WTC11 (cell line): ENCODE measurements at regions not wholly inside any gene's neighbourhood (a gene's known extent, or its start where the extent isn't known, plus 50 kb on each side); places are given as distances from the start of the nearest gene placed in this dataset.

Source experiments
- ATAC-seq: fragments of 200-7000 bp; cut with Tn5 transposase; 2 replicates; pipeline ENCODE4 v1.10.0; 2021; ENCODE audit warnings: mild to moderate bottlenecking, moderate library complexity
- CTCF ChIA-PET: fragments of 300-600 bp; sonication (Branson Sonifier 250); formaldehyde crosslinking; loops from one replicate; lab custom pipeline; 2021; ENCODE audit warnings: antibody characterized with exemption; lab: Charles Lee
- POLR2A ChIA-PET: fragments of 350-600 bp; sonication (Branson Sonifier 250); formaldehyde crosslinking; loops from one replicate; lab custom pipeline; 2021; ENCODE audit warnings: antibody characterized with exemption; lab: Charles Lee
- DNase-seq: peaks from one replicate; pipeline ENCODE4 v3.0.0; 2021; ENCODE audit warnings: low spot score
- H3K27ac Mint-ChIP-seq: 2 replicates; pipeline ENCODE4 v1.8.0; 2021; ENCODE audit warnings: mixed read lengths
- H3K27me3 Mint-ChIP-seq: 2 replicates; pipeline ENCODE4 v1.8.0; 2021; ENCODE audit warnings: low read depth, mild to moderate bottlenecking, moderate library complexity, mixed read lengths
- H3K36me3 Mint-ChIP-seq: 2 replicates; pipeline ENCODE4 v1.8.0; 2021; ENCODE audit warnings: mixed read lengths
- H3K4me1 Mint-ChIP-seq: 2 replicates; pipeline ENCODE4 v1.8.0; 2022; ENCODE audit warnings: mixed read lengths
- H3K4me3 Mint-ChIP-seq: 2 replicates; pipeline ENCODE4 v1.8.0; 2021; ENCODE audit warnings: mild to moderate bottlenecking, moderate library complexity, mixed read lengths
- H3K9me3 Mint-ChIP-seq: 2 replicates; pipeline ENCODE4 v1.8.0; 2021; ENCODE audit warnings: mixed read lengths
- CREB1 ChIP-seq: sonication (generic); formaldehyde crosslinking; IDR thresholded peaks from 2 replicates; pipeline ENCODE4 v1.8.0; 2023; ENCODE audit warnings: mild to moderate bottlenecking, missing genetic modification reagents
- CREM ChIP-seq: sonication (generic); formaldehyde crosslinking; IDR thresholded peaks from 2 replicates; pipeline ENCODE4 v1.8.1; 2022; ENCODE audit warnings: mild to moderate bottlenecking, missing genetic modification reagents, moderate library complexity
- FOXP1 ChIP-seq: sonication (generic); formaldehyde crosslinking; IDR thresholded peaks from 2 replicates; pipeline ENCODE4 v1.8.0; 2022; ENCODE audit warnings: missing genetic modification reagents, mild to moderate bottlenecking, moderate library complexity, borderline replicate concordance
- GRHL2 ChIP-seq: fragments of 250-450 bp; sonication (Bioruptor Pico); IDR thresholded peaks from 2 replicates; pipeline ENCODE4 v1.8.0; 2022; ENCODE audit warnings: mild to moderate bottlenecking, moderate library complexity; ENCODE audit not compliant: insufficient replicate concordance, severe bottlenecking
- GTF2I ChIP-seq: fragments of 250-450 bp; sonication (Bioruptor Pico); conservative IDR thresholded peaks from 2 replicates; pipeline ENCODE4 v1.4.0; 2021; ENCODE audit warnings: mild to moderate bottlenecking
- KAT7 ChIP-seq: sonication (generic); formaldehyde crosslinking; IDR thresholded peaks from 2 replicates; pipeline ENCODE4 v1.8.1; 2023; ENCODE audit warnings: missing genetic modification reagents, mild to moderate bottlenecking, borderline replicate concordance
- NFE2L1 ChIP-seq: sonication (generic); formaldehyde crosslinking; IDR thresholded peaks from 2 replicates; pipeline ENCODE4 v1.8.1; 2023; ENCODE audit warnings: missing genetic modification reagents
- NFYB ChIP-seq: sonication (generic); formaldehyde crosslinking; conservative IDR thresholded peaks from 2 replicates; pipeline ENCODE4 v1.8.0; 2022; ENCODE audit warnings: low read depth, missing genetic modification reagents
- NR1H2 ChIP-seq: sonication (generic); formaldehyde crosslinking; IDR thresholded peaks from 2 replicates; pipeline ENCODE4 v1.9.0; 2021; ENCODE audit warnings: mild to moderate bottlenecking, moderate library complexity, missing genetic modification reagents
- RORB ChIP-seq: fragments of 250-450 bp; sonication (Bioruptor Pico); IDR thresholded peaks from 2 replicates; pipeline ENCODE4 v1.9.0; 2021; ENCODE audit warnings: mild to moderate bottlenecking
- ZNF263 ChIP-seq: sonication (generic); formaldehyde crosslinking; IDR thresholded peaks from 2 replicates; pipeline ENCODE4 v1.8.1; 2022; ENCODE audit warnings: low read depth, mild to moderate bottlenecking, moderate library complexity, missing genetic modification reagents
- TF ChIP-seq, protein P1 (sequence below): fragments of 250-450 bp; sonication (Bioruptor Pico); IDR thresholded peaks from 2 replicates; pipeline ENCODE4 v1.9.0; 2021; ENCODE audit warnings: mild to moderate bottlenecking, borderline replicate concordance
- TF ChIP-seq, protein P2 (sequence below): fragments of 250-450 bp; sonication (Bioruptor Pico); conservative IDR thresholded peaks from 2 replicates; pipeline ENCODE4 v1.9.0; 2021; ENCODE audit warnings: mild to moderate bottlenecking
- TF ChIP-seq, protein P3 (sequence below): sonication (generic); formaldehyde crosslinking; conservative IDR thresholded peaks from 2 replicates; pipeline ENCODE4 v1.8.1; 2023; ENCODE audit warnings: mild to moderate bottlenecking, low read depth, missing genetic modification reagents, moderate library complexity
- TF ChIP-seq, protein P4 (sequence below): sonication (generic); formaldehyde crosslinking; conservative IDR thresholded peaks from 2 replicates; pipeline ENCODE4 v1.8.1; 2022; ENCODE audit warnings: mild to moderate bottlenecking, missing genetic modification reagents
- TF ChIP-seq, protein P5 (sequence below): fragments of 250-450 bp; sonication (Bioruptor Pico); IDR thresholded peaks from 2 replicates; pipeline ENCODE4 v1.9.0; 2021; ENCODE audit warnings: moderate library complexity, mild to moderate bottlenecking, inconsistent platforms, borderline replicate concordance
- TF ChIP-seq, protein P6 (sequence below): sonication (generic); formaldehyde crosslinking; IDR thresholded peaks from 2 replicates; pipeline ENCODE4 v1.8.1; 2022; ENCODE audit warnings: low read depth, mild to moderate bottlenecking, moderate library complexity, missing genetic modification reagents, borderline replicate concordance
- TF ChIP-seq, protein P7 (sequence below): sonication (generic); formaldehyde crosslinking; IDR thresholded peaks from 2 replicates; pipeline ENCODE4 v1.8.0; 2023; ENCODE audit warnings: missing genetic modification reagents, mild to moderate bottlenecking, borderline replicate concordance

DNA sequence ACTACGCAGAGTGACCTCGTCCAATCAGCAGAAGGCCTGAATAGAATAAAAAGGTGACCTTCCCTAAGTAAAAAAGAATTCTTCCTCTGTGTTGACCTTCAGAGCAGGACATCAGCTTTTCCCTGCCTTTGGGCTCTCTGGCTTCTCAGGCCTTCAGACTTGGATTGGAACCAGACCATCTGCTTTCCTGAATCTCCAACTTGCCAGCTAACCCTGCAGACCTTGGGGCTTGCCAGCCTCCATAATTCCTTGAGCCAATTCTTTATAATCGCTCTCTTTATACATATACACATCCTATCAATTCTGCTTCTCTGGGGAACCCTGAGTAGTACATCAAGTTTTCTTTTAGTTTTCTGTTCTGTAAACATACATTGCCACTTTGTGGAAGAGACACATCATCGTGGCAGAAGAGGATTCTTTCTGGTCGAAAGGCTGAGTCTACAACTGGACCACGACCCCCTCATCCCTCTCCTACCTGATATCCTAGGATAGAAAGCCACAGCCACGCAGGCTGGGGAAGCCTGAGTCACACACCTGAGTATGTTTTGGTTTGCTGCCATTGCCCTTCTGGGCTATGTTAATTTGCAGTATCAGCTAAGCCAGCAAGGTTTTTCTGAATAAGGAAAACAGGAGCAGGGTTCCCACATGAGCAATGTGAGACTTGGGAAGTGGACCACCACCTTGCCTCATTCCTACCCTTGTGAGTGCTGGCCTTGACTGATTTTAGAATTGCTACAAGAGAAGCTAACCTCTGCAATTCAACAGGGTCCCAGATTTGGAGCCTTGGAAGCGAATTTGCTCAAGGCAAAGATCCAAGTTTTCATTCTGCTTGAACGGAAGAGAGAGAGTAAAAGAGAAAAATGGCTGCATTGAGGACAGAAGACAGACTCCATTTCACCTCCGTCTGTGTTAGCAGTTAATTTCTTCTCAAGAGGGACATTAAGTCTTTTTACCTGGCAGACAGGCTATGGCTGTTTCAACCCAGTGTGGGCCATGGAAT, 445.2 kb upstream of the FZD8 start (continued):
- TF ChIP-seq, protein P1, sequence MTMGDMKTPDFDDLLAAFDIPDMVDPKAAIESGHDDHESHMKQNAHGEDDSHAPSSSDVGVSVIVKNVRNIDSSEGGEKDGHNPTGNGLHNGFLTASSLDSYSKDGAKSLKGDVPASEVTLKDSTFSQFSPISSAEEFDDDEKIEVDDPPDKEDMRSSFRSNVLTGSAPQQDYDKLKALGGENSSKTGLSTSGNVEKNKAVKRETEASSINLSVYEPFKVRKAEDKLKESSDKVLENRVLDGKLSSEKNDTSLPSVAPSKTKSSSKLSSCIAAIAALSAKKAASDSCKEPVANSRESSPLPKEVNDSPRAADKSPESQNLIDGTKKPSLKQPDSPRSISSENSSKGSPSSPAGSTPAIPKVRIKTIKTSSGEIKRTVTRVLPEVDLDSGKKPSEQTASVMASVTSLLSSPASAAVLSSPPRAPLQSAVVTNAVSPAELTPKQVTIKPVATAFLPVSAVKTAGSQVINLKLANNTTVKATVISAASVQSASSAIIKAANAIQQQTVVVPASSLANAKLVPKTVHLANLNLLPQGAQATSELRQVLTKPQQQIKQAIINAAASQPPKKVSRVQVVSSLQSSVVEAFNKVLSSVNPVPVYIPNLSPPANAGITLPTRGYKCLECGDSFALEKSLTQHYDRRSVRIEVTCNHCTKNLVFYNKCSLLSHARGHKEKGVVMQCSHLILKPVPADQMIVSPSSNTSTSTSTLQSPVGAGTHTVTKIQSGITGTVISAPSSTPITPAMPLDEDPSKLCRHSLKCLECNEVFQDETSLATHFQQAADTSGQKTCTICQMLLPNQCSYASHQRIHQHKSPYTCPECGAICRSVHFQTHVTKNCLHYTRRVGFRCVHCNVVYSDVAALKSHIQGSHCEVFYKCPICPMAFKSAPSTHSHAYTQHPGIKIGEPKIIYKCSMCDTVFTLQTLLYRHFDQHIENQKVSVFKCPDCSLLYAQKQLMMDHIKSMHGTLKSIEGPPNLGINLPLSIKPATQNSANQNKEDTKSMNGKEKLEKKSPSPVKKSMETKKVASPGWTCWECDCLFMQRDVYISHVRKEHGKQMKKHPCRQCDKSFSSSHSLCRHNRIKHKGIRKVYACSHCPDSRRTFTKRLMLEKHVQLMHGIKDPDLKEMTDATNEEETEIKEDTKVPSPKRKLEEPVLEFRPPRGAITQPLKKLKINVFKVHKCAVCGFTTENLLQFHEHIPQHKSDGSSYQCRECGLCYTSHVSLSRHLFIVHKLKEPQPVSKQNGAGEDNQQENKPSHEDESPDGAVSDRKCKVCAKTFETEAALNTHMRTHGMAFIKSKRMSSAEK = no peak
- TF ChIP-seq FOXP1 (no peak), NFE2L1 (CRISPR knock-in tag) (no peak)
- TF ChIP-seq, protein P2, sequence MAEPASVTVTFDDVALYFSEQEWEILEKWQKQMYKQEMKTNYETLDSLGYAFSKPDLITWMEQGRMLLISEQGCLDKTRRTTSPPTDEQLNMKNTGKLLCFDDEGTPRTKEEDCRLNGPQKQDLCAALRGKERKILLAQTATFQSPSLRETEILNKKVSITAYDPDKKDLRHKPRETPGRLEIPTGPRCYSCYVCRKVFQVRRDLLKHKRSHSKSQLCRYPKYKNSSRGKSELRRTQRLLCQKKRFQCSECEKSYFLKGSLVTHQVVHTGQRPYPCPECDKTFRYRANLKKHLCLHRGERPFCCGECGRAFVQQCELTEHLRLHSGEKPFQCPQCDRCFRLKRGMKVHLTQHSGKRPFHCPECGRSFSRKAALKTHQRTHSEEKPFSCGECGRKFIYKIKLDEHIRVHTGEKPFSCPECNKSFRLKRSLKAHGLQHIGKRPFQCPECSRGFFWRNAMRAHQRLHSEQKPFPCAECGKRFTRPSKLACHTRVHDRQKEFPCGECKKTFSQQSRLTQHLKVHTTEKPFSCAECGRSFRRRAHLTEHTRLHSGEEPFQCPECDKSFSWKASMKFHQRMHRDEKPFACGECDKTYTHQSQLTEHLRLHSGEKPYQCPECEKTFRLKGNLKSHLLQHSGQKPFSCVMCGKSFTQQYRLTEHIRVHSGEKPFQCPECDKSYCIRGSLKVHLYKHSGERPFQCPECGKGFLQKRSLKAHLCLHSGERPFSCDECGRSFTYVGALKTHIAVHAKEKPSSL (CRISPR knock-in tag) = no peak
- TF ChIP-seq, all 79 proteins: peak for 0

DNA sequence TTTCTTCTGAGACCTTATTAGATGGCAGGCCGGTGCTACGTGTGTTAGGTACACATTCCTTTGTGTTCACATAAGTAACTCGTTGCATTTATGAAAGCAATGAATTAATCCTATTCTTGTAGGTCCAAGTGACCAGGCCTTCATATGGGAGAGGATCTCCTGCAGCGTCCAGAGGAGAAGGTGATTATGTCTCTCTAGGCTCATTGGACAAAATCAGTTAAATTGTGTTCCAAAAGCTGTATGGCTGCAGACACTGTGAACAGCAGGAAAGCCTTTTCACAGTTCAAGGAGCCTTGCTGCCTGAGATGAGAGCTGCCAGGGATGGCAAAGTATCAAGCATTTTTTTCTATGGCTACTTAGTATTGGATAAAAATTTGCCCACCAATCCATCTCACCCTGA, 433.1 kb upstream of the FZD8 start:
- no peaks in the 10 kb centered on the region for H3K4me1 Mint-ChIP-seq
- CTCF ChIA-PET = no interaction called here
- no peaks in the 10 kb centered on the region for H3K36me3 Mint-ChIP-seq
- no peak for DNase-seq
- peaks cover 4% of the 10 kb centered on the region; the same call in 1 of the 2 replicates for H3K9me3 Mint-ChIP-seq
- H3K4me3 Mint-ChIP-seq = no peak overlapping the region
- POLR2A ChIA-PET = interaction anchor here (0.5 kb wide), 1 partner anchor 803 kb away, joined by 3 read pairs; no protein-coding TSS in a partner anchor
- no peak for ATAC-seq
- H3K27me3 Mint-ChIP-seq = no peaks in the 10 kb centered on the region
- no peak overlapping the region for H3K27ac Mint-ChIP-seq
- TF ChIP-seq, protein P3, sequence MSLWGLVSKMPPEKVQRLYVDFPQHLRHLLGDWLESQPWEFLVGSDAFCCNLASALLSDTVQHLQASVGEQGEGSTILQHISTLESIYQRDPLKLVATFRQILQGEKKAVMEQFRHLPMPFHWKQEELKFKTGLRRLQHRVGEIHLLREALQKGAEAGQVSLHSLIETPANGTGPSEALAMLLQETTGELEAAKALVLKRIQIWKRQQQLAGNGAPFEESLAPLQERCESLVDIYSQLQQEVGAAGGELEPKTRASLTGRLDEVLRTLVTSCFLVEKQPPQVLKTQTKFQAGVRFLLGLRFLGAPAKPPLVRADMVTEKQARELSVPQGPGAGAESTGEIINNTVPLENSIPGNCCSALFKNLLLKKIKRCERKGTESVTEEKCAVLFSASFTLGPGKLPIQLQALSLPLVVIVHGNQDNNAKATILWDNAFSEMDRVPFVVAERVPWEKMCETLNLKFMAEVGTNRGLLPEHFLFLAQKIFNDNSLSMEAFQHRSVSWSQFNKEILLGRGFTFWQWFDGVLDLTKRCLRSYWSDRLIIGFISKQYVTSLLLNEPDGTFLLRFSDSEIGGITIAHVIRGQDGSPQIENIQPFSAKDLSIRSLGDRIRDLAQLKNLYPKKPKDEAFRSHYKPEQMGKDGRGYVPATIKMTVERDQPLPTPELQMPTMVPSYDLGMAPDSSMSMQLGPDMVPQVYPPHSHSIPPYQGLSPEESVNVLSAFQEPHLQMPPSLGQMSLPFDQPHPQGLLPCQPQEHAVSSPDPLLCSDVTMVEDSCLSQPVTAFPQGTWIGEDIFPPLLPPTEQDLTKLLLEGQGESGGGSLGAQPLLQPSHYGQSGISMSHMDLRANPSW (CRISPR knock-in tag) = no peak
- TF ChIP-seq, protein P4, sequence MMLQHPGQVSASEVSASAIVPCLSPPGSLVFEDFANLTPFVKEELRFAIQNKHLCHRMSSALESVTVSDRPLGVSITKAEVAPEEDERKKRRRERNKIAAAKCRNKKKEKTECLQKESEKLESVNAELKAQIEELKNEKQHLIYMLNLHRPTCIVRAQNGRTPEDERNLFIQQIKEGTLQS (CRISPR knock-in tag) = no peak
- TF ChIP-seq, protein P5, sequence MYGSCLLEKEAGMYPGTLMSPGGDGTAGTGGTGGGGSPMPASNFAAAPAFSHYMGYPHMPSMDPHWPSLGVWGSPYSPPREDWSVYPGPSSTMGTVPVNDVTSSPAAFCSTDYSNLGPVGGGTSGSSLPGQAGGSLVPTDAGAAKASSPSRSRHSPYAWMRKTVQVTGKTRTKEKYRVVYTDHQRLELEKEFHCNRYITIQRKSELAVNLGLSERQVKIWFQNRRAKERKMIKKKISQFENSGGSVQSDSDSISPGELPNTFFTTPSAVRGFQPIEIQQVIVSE (CRISPR knock-in tag) = no peak
- TF ChIP-seq CREM (CRISPR knock-in tag) (no peak), GTF2I (CRISPR knock-in tag) (no peak), KAT7 (CRISPR knock-in tag) (no peak), NFYB (no peak), CREB1 (CRISPR knock-in tag) (no peak), ZNF263 (CRISPR knock-in tag) (no peak), NR1H2 (CRISPR knock-in tag) (no peak), RORB (no peak), GRHL2 (no peak)
- TF ChIP-seq, protein P6, sequence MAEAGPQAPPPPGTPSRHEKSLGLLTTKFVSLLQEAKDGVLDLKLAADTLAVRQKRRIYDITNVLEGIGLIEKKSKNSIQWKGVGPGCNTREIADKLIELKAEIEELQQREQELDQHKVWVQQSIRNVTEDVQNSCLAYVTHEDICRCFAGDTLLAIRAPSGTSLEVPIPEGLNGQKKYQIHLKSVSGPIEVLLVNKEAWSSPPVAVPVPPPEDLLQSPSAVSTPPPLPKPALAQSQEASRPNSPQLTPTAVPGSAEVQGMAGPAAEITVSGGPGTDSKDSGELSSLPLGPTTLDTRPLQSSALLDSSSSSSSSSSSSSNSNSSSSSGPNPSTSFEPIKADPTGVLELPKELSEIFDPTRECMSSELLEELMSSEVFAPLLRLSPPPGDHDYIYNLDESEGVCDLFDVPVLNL (CRISPR knock-in tag) = no peak
- TF ChIP-seq, protein P7, sequence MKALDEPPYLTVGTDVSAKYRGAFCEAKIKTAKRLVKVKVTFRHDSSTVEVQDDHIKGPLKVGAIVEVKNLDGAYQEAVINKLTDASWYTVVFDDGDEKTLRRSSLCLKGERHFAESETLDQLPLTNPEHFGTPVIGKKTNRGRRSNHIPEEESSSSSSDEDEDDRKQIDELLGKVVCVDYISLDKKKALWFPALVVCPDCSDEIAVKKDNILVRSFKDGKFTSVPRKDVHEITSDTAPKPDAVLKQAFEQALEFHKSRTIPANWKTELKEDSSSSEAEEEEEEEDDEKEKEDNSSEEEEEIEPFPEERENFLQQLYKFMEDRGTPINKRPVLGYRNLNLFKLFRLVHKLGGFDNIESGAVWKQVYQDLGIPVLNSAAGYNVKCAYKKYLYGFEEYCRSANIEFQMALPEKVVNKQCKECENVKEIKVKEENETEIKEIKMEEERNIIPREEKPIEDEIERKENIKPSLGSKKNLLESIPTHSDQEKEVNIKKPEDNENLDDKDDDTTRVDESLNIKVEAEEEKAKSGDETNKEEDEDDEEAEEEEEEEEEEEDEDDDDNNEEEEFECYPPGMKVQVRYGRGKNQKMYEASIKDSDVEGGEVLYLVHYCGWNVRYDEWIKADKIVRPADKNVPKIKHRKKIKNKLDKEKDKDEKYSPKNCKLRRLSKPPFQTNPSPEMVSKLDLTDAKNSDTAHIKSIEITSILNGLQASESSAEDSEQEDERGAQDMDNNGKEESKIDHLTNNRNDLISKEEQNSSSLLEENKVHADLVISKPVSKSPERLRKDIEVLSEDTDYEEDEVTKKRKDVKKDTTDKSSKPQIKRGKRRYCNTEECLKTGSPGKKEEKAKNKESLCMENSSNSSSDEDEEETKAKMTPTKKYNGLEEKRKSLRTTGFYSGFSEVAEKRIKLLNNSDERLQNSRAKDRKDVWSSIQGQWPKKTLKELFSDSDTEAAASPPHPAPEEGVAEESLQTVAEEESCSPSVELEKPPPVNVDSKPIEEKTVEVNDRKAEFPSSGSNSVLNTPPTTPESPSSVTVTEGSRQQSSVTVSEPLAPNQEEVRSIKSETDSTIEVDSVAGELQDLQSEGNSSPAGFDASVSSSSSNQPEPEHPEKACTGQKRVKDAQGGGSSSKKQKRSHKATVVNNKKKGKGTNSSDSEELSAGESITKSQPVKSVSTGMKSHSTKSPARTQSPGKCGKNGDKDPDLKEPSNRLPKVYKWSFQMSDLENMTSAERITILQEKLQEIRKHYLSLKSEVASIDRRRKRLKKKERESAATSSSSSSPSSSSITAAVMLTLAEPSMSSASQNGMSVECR (CRISPR knock-in tag) = no peak
